Thymus (tissue), 11 donors: ENCODE measurements at regions not wholly inside any gene's neighbourhood (a gene's known extent, or its start where the extent isn't known, plus 50 kb on each side); places are given as distances from the start of the nearest gene placed in this dataset.
A peak's percentile ranks its signal among the peaks of the same experiment; 100 is the strongest.

ENCODE experiments used
- DNase-seq, 9 donors: peaks; one replicate each; pipeline ENCODE4 v3.0.0-alpha.2; 2013; ENCODE audit warnings: low spot score in 9 of 9, low read depth in 6 of 9, missing footprints in 1 of 9
- H3K27ac ChIP-seq, 2 donors: one replicate each; pipeline ENCODE4 v1.5.1; 2013; ENCODE audit warnings: control low read depth in 1 of 2, low read depth in 1 of 2, low read length in 1 of 2, mild to moderate bottlenecking in 1 of 2, moderate library complexity in 1 of 2
- H3K27me3 ChIP-seq, 2 donors: one replicate each; pipeline ENCODE4 v1.5.1; 2013; ENCODE audit warnings: low read length in 1 of 2; ENCODE audit not compliant: control insufficient read depth in 2 of 2, insufficient read depth in 1 of 2
- H3K36me3 ChIP-seq, 2 donors: one replicate each; pipeline ENCODE4 v1.5.1; 2013; ENCODE audit warnings: low read length in 1 of 2, mild to moderate bottlenecking in 1 of 2, moderate library complexity in 1 of 2; ENCODE audit not compliant: control insufficient read depth in 2 of 2, insufficient read depth in 2 of 2
- H3K4me1 ChIP-seq, 2 donors: one replicate each; pipeline ENCODE4 v1.5.1; 2013; ENCODE audit warnings: low read length in 2 of 2; ENCODE audit not compliant: control insufficient read depth in 2 of 2, insufficient read depth in 2 of 2
- H3K4me3 ChIP-seq, 2 donors: one replicate each; pipeline ENCODE4 v1.5.1; 2013; ENCODE audit warnings: low read length in 2 of 2, control low read depth in 1 of 2, mild to moderate bottlenecking in 1 of 2
- H3K9me3 ChIP-seq, 2 donors: one replicate each; pipeline ENCODE4 v1.5.1; 2013; ENCODE audit warnings: low read length in 1 of 2, mild to moderate bottlenecking in 1 of 2; ENCODE audit not compliant: control insufficient read depth in 2 of 2, insufficient read depth in 1 of 2
- WGBS: extraction: QIAGEN DNeasy Blood & Tissue Kit; methylation state at CpG from one replicate; pipeline ENCODE4 v1.1.7; 2013; 5-methylcytosine and 5-hydroxymethylcytosine counted together
- donor health status: healthy.

DNA sequence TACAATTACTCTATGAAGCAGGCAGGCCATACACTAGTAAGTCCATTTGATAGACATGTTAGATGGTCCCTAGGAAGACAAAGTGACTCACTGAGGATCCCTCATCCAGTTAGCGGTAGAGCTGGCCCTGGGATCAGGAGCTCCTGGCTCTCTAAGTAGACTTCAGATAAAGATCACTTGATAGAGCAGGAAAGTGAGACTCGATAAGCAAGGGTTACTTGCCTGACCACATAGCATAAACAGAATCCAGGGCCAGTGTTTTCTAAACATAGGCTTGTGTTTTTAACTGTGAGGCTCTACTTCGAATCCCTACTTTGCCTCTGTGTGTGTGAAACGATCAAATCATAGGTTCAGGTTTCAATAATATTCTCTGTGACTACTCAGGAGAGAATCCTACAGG lies 355.2 kb upstream of the TRIB2 start:
- no peaks in the 10 kb centered on the region for H3K4me1 ChIP-seq
- H3K27me3 ChIP-seq: no peaks in the 10 kb centered on the region
- H3K36me3 ChIP-seq: no peaks in the 10 kb centered on the region
- H3K4me3 ChIP-seq: no peak overlapping the region
- 91% methylated on average over 4 of the region's 4 CpGs for WGBS
- DNase-seq: no peak
- no peaks in the 10 kb centered on the region for H3K9me3 ChIP-seq
- no peak overlapping the region for H3K27ac ChIP-seq

DNA sequence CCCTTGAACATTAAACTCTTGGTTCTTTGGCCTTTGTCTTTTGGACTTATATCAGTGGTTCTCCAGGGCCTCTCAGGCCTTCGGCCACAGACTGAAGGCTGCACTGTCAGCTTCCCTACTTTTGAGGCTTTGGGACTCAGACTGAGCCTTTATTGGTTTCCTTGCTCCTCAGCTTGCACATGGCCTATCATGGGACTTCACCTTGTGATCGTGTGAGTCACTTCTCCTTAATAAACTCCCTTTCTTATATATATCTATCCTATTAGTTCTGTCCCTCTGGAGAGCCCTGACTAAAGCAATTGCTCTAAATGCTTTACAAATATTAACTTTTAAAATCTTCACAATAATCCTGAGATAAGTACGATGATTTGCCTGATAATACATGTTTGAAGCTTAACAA lies 353.6 kb upstream of the TRIB2 start:
- no peak for DNase-seq
- 96% methylated on average over 3 of the region's 3 CpGs for WGBS
- no peaks in the 10 kb centered on the region for H3K4me1 ChIP-seq
- no peak overlapping the region for H3K27ac ChIP-seq
- H3K9me3 ChIP-seq: no peaks in the 10 kb centered on the region
- H3K27me3 ChIP-seq: no peaks in the 10 kb centered on the region
- no peaks in the 10 kb centered on the region for H3K36me3 ChIP-seq
- H3K4me3 ChIP-seq: no peak overlapping the region

DNA sequence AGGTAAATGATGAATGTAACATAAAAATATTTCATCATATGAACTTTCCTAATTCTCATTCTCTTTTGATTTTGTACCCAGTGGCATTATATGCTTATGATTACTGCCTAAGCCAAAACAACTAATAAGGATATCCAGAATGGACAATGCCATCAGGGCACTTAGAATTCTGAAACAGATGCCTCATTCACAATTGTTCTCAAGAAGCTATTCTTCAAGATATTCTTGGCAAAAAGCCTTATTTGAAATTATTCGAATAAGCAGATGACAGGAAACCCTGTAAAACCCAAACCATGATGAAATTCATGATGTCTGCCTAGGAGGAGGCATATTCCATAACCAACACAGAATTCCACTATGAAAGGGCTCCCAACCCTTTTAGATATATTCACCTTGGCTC lies 353.2 kb upstream of the TRIB2 start:
- no peaks in the 10 kb centered on the region for H3K4me1 ChIP-seq
- no peaks in the 10 kb centered on the region for H3K36me3 ChIP-seq
- no peak for DNase-seq
- no peaks in the 10 kb centered on the region for H3K27me3 ChIP-seq
- no peak overlapping the region for H3K4me3 ChIP-seq
- H3K9me3 ChIP-seq: no peaks in the 10 kb centered on the region
- H3K27ac ChIP-seq: no peak overlapping the region
- 86% methylated on average over 1 of the region's 1 CpG for WGBS

DNA sequence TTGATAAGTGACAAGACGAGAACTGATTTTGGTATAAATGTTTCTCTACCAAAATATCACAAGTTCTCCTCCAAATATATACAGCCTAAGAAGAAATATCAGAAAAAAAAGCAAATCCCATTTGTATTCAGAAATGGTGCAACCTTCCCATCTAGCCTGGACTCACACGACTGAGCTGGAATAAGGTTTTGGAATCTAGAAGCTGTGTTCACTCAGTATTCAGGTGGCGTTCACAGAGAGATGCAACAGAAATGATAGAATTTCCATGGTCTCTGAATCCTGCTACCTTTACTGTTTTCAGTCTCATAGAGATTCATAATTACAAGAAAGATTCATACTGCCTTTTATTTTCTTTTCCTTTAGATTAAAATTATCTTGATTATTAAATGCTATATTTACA lies 347.2 kb upstream of the TRIB2 start:
- H3K36me3 ChIP-seq: no peaks in the 10 kb centered on the region
- H3K27me3 ChIP-seq: no peaks in the 10 kb centered on the region
- H3K4me3 ChIP-seq: no peak overlapping the region
- WGBS: 96% methylated on average over 3 of the region's 3 CpGs
- H3K4me1 ChIP-seq: no peaks in the 10 kb centered on the region
- no peak for DNase-seq
- H3K9me3 ChIP-seq: no peaks in the 10 kb centered on the region
- no peak overlapping the region for H3K27ac ChIP-seq

DNA sequence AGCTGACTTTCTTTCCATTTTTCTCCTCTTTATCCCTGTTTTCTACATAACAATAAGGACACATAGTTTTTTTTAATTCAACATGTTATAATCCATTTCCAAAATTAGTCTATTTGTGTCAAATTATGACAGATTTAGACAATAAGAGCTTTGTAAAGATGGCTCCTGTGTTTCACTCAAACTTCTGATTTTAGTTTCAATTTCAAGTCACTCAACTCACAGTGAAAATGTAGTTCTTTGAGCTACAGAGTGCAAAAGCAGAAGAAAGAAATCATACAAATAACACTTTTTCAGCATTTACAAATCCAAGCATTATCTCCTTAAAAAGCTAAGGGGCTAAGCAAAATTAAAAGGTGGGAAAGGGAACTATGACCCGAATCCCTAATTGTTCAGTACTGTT lies 340.7 kb upstream of the TRIB2 start:
- no peaks in the 10 kb centered on the region for H3K36me3 ChIP-seq
- no peaks in the 10 kb centered on the region for H3K27me3 ChIP-seq
- peak in 1 of 9 donors; percentile 10 for DNase-seq
- no peak overlapping the region for H3K27ac ChIP-seq
- WGBS: 96% methylated on average over 1 of the region's 1 CpG
- H3K4me3 ChIP-seq: no peak overlapping the region
- no peaks in the 10 kb centered on the region for H3K9me3 ChIP-seq
- H3K4me1 ChIP-seq: no peaks in the 10 kb centered on the region

DNA sequence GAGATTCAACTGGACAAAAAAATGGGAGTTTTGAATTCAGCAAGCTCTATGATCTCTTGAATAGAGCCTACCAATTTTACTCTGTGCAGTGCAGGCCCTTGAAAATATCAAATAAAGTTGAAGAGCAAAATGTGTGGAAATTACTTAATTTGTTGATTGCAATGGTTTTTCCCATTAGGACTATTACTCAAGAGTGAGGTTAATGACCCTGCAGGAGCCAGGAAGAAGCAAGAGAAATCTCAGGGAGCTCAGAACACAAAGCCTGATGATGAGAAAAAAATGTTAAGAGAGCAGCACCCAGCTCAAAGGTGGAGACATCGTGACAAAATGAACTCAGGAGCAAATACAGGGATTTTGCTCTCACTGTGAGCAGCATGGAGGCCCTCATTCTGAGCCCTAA lies 337.6 kb upstream of the TRIB2 start:
- WGBS: 97% methylated on average over 1 of the region's 1 CpG
- Histone ChIP-seq H3K36me3 (no peaks in the 10 kb centered on the region), H3K9me3 (no peaks in the 10 kb centered on the region), H3K27ac (no peak overlapping the region), H3K4me1 (no peaks in the 10 kb centered on the region), H3K27me3 (no peaks in the 10 kb centered on the region), H3K4me3 (no peak overlapping the region)
- no peak for DNase-seq

DNA sequence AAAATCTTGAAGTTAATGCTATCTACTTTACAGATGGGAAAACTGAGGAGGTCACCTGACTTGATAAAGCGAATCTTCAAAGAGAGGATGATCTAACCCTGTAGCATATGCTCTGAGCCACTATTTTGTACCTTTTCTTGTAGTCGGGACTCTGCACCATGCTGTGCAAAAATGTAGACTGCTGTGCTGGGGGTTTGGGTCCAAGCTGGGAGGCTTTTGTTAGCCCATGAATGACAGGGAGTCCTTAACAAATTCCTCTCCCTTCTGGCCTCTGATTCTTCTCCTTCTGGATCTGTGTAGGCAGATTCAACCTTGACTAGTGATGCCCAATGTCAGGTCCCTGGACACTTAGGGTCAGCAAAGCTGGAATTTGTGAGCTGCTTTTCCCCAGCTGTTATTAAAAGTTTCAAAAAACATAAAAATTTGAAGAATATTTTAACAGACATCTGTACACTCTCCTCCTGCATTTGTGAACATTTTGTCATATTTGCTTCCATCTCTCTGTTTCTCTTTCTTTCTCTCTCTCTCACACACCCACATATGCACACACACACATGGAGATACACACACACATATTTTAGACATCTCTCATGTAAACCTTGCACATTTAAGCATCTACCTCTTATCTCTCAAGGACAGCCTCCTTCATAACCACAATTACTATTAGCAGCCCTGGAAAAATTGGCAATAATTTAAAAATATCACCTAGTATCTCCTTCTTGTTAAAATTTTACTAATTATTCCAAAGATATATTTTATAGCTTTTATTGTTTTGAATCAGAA lies 335.0 kb upstream of the TRIB2 start:
- no peak overlapping the region for H3K4me3 ChIP-seq
- H3K27me3 ChIP-seq: no peaks in the 10 kb centered on the region
- no peaks in the 10 kb centered on the region for H3K4me1 ChIP-seq
- H3K9me3 ChIP-seq: no peaks in the 10 kb centered on the region
- no peak for DNase-seq
- H3K36me3 ChIP-seq: no peaks in the 10 kb centered on the region
- WGBS: 96% methylated on average over 2 of the region's 2 CpGs
- H3K27ac ChIP-seq: no peak overlapping the region

DNA sequence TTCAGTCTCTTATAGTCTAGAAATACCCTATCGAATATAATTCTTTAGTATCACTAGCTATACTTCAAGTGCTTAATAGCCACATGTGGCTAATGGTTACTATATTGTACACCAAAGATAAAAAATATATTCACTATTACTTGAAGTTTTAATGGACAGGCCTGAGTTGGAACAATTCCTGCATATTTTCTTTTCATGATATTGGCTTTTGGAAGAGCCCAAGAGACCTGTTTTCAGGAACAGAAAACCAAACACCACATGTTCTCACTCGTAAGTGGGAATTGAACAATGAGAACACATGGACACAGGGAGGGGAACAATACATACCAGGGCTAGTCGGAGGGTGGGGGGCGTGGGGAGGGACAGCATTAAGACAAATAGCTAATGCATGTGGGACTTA lies 334.4 kb upstream of the TRIB2 start:
- H3K4me1 ChIP-seq: no peaks in the 10 kb centered on the region

DNA sequence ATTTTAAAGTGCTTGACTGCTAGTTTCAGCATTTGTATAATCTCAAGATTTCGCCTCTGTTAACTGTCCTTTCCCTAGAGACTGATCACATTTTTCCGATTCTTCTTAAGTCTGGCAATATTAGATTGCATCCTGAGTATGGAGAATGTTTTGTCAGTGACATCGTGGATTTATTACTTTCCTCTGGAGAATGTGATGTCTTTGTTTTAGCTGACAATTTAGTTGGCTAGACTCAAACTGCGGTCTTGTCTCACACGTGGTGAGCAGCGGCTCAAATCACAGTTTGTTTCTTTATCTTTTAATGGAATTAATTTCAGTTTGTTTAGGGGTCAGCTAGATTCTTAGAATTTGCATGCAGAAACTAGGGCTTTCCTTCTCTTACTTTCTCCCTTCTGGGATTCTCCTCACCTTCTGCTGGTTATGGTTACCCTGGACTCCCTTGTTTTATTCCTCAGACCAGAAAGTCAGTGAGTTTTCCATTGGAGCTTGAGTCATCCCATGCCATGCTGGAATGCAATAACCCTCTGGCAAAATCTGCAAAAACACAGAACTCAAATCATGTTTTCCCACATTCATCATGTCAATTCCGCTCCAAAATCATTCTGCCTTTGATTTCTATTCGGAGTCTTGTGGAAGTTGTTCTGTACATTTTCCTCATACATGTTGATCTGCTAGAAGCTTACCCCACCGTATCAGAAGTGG lies 327.2 kb upstream of the TRIB2 start:
- Histone ChIP-seq H3K9me3 (no peaks in the 10 kb centered on the region), H3K4me1 (no peaks in the 10 kb centered on the region), H3K27ac (no peak overlapping the region), H3K27me3 (no peaks in the 10 kb centered on the region), H3K36me3 (no peaks in the 10 kb centered on the region), H3K4me3 (no peak overlapping the region)
- 88% methylated on average over 9 of the region's 9 CpGs for whole genome bisulfite sequencing
- no peak for DNase-seq

More for the DNA sequence above, 334.4 kb upstream of the TRIB2 start:
- DNase-seq: no peak
- WGBS: 97% methylated on average over 4 of the region's 4 CpGs
- Histone ChIP-seq H3K27ac (no peak overlapping the region), H3K9me3 (no peaks in the 10 kb centered on the region), H3K36me3 (no peaks in the 10 kb centered on the region), H3K27me3 (no peaks in the 10 kb centered on the region), H3K4me3 (no peak overlapping the region)
